ENCODE measurements at regions not wholly inside any gene's neighbourhood (a gene's known extent, or its start where the extent isn't known, plus 50 kb on each side); places are given as distances from the start of the nearest gene placed in this dataset.

DNA sequence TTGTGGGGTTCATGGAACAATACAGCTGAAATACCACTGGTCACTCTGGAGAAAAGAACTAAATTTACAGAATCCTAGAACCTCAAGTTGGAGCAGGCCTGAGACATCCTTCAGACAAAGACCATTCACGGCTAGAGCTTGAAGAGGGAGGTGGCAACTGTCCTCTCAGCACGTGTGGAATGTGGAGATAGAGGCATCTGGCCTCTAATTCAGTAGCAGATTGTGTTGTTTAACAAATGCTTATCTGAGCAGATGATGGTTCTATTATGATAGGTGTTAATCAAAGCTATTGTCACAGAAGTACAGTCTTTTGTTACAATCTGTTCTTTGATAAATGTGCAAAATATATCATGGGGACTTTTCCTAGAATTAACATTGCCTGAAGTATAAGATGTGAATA, 121.7 kb upstream of the KCNIP4 start:
- Mint-ChIP-seq H3K27me3 (no peaks in the 10 kb centered on the region), H3K4me1 (peaks cover 3% of the 10 kb centered on the region), H3K4me3 (no peak overlapping the region), H3K27ac (no peak overlapping the region), H3K36me3 (ENCODE audit: low read depth) (no peaks in the 10 kb centered on the region), H3K9me3 (peaks cover 6% of the 10 kb centered on the region)
- intact Hi-C loops (cut with micrococcal nuclease): no loop called here
- no peak for DNase-seq

DNA sequence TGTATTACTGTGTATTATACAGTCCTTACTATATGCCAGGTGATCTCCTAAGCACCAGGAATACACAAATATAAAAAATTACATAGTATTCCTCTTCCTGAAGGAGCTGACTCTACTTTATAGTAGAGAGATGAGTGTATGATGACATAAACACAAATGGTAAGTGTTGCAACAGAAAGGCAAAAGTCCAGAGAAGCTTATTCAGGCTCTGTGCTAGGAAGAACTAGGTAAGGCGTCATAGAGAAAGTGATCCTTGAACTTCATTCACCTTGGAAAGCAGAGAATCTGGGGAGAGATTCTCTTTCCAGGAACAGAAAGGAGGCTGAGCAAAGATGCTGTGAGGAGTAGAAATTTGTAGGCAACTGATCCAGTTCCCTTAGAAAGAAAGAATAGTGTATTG, 115.0 kb upstream of the KCNIP4 start:
- Mint-ChIP-seq H3K4me1 (no peaks in the 10 kb centered on the region), H3K36me3 (ENCODE audit: low read depth) (no peaks in the 10 kb centered on the region), H3K27ac (no peak overlapping the region), H3K27me3 (no peaks in the 10 kb centered on the region), H3K9me3 (no peaks in the 10 kb centered on the region), H3K4me3 (no peak overlapping the region)
- intact Hi-C loops (cut with micrococcal nuclease): no loop called here
- DNase-seq: no peak

- no peaks in the 10 kb centered on the region for H3K36me3 Mint-ChIP-seq (ENCODE audit: low read depth)
- no peak overlapping the region for H3K4me3 Mint-ChIP-seq
- no peaks in the 10 kb centered on the region for H3K27me3 Mint-ChIP-seq
- no peaks in the 10 kb centered on the region for H3K4me1 Mint-ChIP-seq
- intact Hi-C loops (cut with micrococcal nuclease): no loop called here
- DNase-seq: no peak
- no peak overlapping the region for H3K27ac Mint-ChIP-seq
- no peaks in the 10 kb centered on the region for H3K9me3 Mint-ChIP-seq
These were observed 114.1 kb upstream of the KCNIP4 start for GRCh38 chr4:22062676-22063075.

DNA sequence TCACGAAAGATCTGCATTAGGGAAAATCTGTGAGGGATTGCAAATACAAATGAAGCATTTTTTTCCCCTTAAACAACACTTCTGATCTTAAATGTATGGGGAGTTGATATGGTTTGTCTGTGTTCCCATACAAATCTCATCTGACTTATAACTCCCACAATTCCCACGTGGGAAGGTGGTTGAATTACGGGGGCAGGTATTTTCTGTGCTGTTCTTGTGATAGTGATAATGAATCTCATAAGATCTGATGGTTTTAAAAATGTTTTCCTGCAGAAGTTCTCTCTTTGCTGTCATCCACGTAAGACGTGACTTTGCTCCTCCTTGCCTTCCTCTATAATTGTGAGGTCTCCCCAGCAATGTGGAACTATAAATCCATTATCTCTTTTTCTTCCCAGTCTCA, 107.4 kb upstream of the KCNIP4 start:
- no peaks in the 10 kb centered on the region for H3K9me3 Mint-ChIP-seq
- H3K27ac Mint-ChIP-seq: no peak overlapping the region
- H3K4me3 Mint-ChIP-seq: no peak overlapping the region
- no peaks in the 10 kb centered on the region for H3K4me1 Mint-ChIP-seq
- DNase-seq: no peak
- no peaks in the 10 kb centered on the region for H3K27me3 Mint-ChIP-seq
- H3K36me3 Mint-ChIP-seq (ENCODE audit: low read depth): no peaks in the 10 kb centered on the region
- intact Hi-C loops (cut with micrococcal nuclease): no loop called here

- Mint-ChIP-seq H3K27me3 (no peaks in the 10 kb centered on the region), H3K4me1 (no peaks in the 10 kb centered on the region), H3K36me3 (ENCODE audit: low read depth) (no peaks in the 10 kb centered on the region), H3K9me3 (peaks cover 3% of the 10 kb centered on the region), H3K27ac (no peak overlapping the region), H3K4me3 (no peak overlapping the region)
- intact Hi-C loops (cut with micrococcal nuclease): no loop called here
- no peak for DNase-seq
These were observed 103.5 kb upstream of the KCNIP4 start for GRCh38 chr4:22052076-22052475.

DNA sequence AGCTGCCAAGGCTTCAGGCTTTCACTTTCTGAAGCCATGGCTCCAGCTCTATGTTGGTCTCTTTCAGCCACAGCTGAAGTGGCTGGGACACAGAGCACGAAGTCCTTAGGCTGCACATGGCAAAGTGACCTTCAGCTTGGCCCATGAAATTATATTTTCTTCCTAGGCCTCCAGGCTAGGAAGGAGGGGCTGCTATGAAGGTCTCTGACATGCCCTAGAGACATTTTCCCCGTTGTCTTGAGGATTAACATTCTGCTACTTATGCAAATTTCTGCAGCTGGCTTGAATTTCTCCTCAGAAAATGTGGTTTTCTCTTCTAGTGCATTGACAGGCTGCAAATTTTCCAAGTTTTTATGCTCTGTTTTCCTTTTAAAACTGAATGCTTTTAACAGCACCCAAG, 99.8 kb upstream of the KCNIP4 start:
- intact Hi-C loops (cut with micrococcal nuclease): no loop called here
- H3K36me3 Mint-ChIP-seq (ENCODE audit: low read depth): no peaks in the 10 kb centered on the region
- no peak for DNase-seq
- peaks cover 3% of the 10 kb centered on the region for H3K9me3 Mint-ChIP-seq
- no peaks in the 10 kb centered on the region for H3K4me1 Mint-ChIP-seq
- no peak overlapping the region for H3K27ac Mint-ChIP-seq
- H3K4me3 Mint-ChIP-seq: no peak overlapping the region
- no peaks in the 10 kb centered on the region for H3K27me3 Mint-ChIP-seq

GRCh38 chr4:22047793-22048192, 99.2 kb upstream of the KCNIP4 start:
- no peak for DNase-seq
- H3K27me3 Mint-ChIP-seq: no peaks in the 10 kb centered on the region
- H3K4me3 Mint-ChIP-seq: no peak overlapping the region
- H3K36me3 Mint-ChIP-seq (ENCODE audit: low read depth): no peaks in the 10 kb centered on the region
- intact Hi-C loops (cut with micrococcal nuclease): no loop called here
- no peak overlapping the region for H3K27ac Mint-ChIP-seq
- no peaks in the 10 kb centered on the region for H3K4me1 Mint-ChIP-seq
- H3K9me3 Mint-ChIP-seq: peaks cover 3% of the 10 kb centered on the region

- H3K27ac Mint-ChIP-seq: no peak overlapping the region
- H3K4me3 Mint-ChIP-seq: no peak overlapping the region
- intact Hi-C loops (cut with micrococcal nuclease): no loop called here
- peaks cover 3% of the 10 kb centered on the region for H3K9me3 Mint-ChIP-seq
- H3K27me3 Mint-ChIP-seq: no peaks in the 10 kb centered on the region
- H3K36me3 Mint-ChIP-seq (ENCODE audit: low read depth): no peaks in the 10 kb centered on the region
- H3K4me1 Mint-ChIP-seq: no peaks in the 10 kb centered on the region
- no peak for DNase-seq
These were observed 96.6 kb upstream of the KCNIP4 start for GRCh38 chr4:22045051-22045630.

- no peaks in the 10 kb centered on the region for H3K36me3 Mint-ChIP-seq (ENCODE audit: low read depth)
- H3K4me1 Mint-ChIP-seq: no peaks in the 10 kb centered on the region
- no peak for DNase-seq
- H3K4me3 Mint-ChIP-seq: no peak overlapping the region
- intact Hi-C loops (cut with micrococcal nuclease): no loop called here
- no peaks in the 10 kb centered on the region for H3K9me3 Mint-ChIP-seq
- no peaks in the 10 kb centered on the region for H3K27me3 Mint-ChIP-seq
- no peak overlapping the region for H3K27ac Mint-ChIP-seq
These were observed 82.9 kb upstream of the KCNIP4 start for GRCh38 chr4:22031423-22031822.

DNA sequence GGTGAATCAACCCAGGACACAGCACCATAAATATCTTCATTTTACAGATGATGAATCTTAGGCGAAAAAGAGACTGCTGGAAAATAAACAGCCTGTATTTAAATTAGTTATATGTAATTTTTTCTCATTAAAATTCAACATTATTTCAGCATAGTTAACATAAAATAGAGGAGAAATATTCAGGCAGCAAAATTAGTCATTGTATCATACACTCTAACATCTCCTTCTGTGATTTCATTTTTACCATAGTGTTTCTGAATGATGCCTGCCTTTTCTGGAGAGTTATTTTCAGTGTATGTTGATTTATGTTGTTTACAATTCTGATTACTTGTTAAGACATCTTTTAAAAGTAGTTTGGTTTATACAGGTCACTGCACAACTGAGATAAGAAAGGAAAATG, 82.3 kb upstream of the KCNIP4 start:
- no peak overlapping the region for H3K27ac Mint-ChIP-seq
- no peaks in the 10 kb centered on the region for H3K9me3 Mint-ChIP-seq
- no peaks in the 10 kb centered on the region for H3K4me1 Mint-ChIP-seq
- intact Hi-C loops (cut with micrococcal nuclease): no loop called here
- DNase-seq: no peak
- H3K36me3 Mint-ChIP-seq (ENCODE audit: low read depth): no peaks in the 10 kb centered on the region
- H3K27me3 Mint-ChIP-seq: no peaks in the 10 kb centered on the region
- H3K4me3 Mint-ChIP-seq: no peak overlapping the region

DNA sequence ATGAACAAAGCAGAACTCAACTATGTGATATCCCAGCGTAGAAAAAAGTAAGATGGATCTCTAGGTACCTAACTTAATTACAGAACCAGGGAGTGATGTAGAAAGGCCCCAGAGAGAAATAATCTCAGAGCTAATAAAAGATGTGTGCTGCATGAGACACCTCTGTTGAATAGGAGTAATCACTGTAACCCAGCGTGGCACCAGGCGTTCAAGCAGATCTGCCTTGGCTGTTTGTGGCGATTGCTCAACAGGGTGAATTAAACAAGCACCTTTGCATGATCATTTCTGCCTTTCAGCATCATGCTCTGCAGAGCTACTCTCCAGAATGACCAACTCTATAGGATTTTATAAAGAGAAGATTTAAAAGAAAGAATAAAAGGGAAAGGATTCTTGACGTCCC, 81.7 kb upstream of the KCNIP4 start:
- Mint-ChIP-seq H3K4me3 (no peak overlapping the region), H3K4me1 (no peaks in the 10 kb centered on the region), H3K27me3 (no peaks in the 10 kb centered on the region), H3K9me3 (no peaks in the 10 kb centered on the region), H3K36me3 (ENCODE audit: low read depth) (no peaks in the 10 kb centered on the region), H3K27ac (no peak overlapping the region)
- no peak for DNase-seq
- intact Hi-C loops (cut with micrococcal nuclease): no loop called here

DNA sequence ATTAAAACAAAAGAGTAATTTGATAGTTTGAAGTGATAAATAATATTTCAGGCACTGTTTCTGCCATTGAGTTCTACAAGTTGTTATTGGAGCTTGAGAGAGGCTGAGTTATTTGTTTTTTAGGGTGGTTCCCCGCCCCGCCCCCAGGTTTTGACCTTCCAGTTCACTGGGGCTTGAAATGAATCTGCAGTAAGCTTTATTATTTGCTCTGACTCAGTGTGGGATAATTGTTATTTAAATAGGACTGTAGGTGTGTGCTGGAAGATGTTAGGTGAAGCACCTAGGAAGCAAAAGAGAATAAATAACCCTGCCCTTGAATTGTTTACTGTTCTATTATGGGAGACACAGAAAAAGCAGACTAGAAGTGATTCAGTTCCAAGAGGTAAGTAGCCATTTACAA, 81.2 kb upstream of the KCNIP4 start:
- H3K4me1 Mint-ChIP-seq: no peaks in the 10 kb centered on the region
- no peaks in the 10 kb centered on the region for H3K9me3 Mint-ChIP-seq
- no peaks in the 10 kb centered on the region for H3K27me3 Mint-ChIP-seq
- H3K27ac Mint-ChIP-seq: no peak overlapping the region
- no peak overlapping the region for H3K4me3 Mint-ChIP-seq
- intact Hi-C loops (cut with micrococcal nuclease): no loop called here
- DNase-seq: no peak
- H3K36me3 Mint-ChIP-seq (ENCODE audit: low read depth): no peaks in the 10 kb centered on the region

- Mint-ChIP-seq H3K4me1 (no peaks in the 10 kb centered on the region), H3K27ac (no peak overlapping the region), H3K9me3 (no peaks in the 10 kb centered on the region), H3K27me3 (no peaks in the 10 kb centered on the region), H3K36me3 (ENCODE audit: low read depth) (no peaks in the 10 kb centered on the region), H3K4me3 (no peak overlapping the region)
- intact Hi-C loops (cut with micrococcal nuclease): no loop called here
- no peak for DNase-seq
These were observed 72.5 kb upstream of the KCNIP4 start for GRCh38 chr4:22021106-22021505.

- DNase-seq: no peak
- H3K9me3 Mint-ChIP-seq: no peaks in the 10 kb centered on the region
- H3K36me3 Mint-ChIP-seq (ENCODE audit: low read depth): no peaks in the 10 kb centered on the region
- H3K27me3 Mint-ChIP-seq: no peaks in the 10 kb centered on the region
- intact Hi-C loops (cut with micrococcal nuclease): no loop called here
- H3K4me1 Mint-ChIP-seq: no peaks in the 10 kb centered on the region
- H3K27ac Mint-ChIP-seq: no peak overlapping the region
- H3K4me3 Mint-ChIP-seq: no peak overlapping the region
These were observed 71.6 kb upstream of the KCNIP4 start for GRCh38 chr4:22020129-22020528.

GRCh38 chr4:22019676-22020075, 71.1 kb upstream of the KCNIP4 start:
- intact Hi-C loops (cut with micrococcal nuclease): no loop called here
- Mint-ChIP-seq H3K4me1 (no peaks in the 10 kb centered on the region), H3K27me3 (no peaks in the 10 kb centered on the region), H3K36me3 (ENCODE audit: low read depth) (no peaks in the 10 kb centered on the region), H3K27ac (no peak overlapping the region), H3K9me3 (no peaks in the 10 kb centered on the region), H3K4me3 (no peak overlapping the region)
- DNase-seq: no peak
